ENCODE measurements at regions not wholly inside any gene's neighbourhood (a gene's known extent, or its start where the extent isn't known, plus 50 kb on each side); places are given as distances from the start of the nearest gene placed in this dataset.
"Not testable (repeated sequence)": the region's sequence is repeated elsewhere in the genome, so short reads cannot be mapped to it uniquely, and the experiment has no call there.

- H3K4me1 ChIP-seq (ENCODE audit: control insufficient read depth, insufficient read depth, low read length, poor library complexity, severe bottlenecking): no peaks in the 10 kb centered on the region
- H3K27ac Mint-ChIP-seq: no peak overlapping the region
- ATAC-seq (ENCODE audit: low read depth in 2 of 2) (no peak), DNase-seq (no peak)
- no peak overlapping the region for H3K4me3 Mint-ChIP-seq
- H3K36me3 Mint-ChIP-seq: no peaks in the 10 kb centered on the region
- no peak overlapping the region for H3K4me3 ChIP-seq (ENCODE audit: low read depth, low read length)
- H3K27me3 ChIP-seq (ENCODE audit: control insufficient read depth, insufficient read depth, low read length): peaks cover 3% of the 10 kb centered on the region
- H3K9me3 ChIP-seq (ENCODE audit: control insufficient read depth in 2 of 2, low read length in 2 of 2): no peaks in the 10 kb centered on the region
- no peaks in the 10 kb centered on the region for H3K4me1 Mint-ChIP-seq
- no peak overlapping the region for H3K27ac ChIP-seq (ENCODE audit: insufficient read depth, low read length, poor library complexity, severe bottlenecking)
- peaks cover 4% of the 10 kb centered on the region for H3K27me3 Mint-ChIP-seq
- H3K36me3 ChIP-seq (ENCODE audit: control insufficient read depth, insufficient read depth, low read length): no peaks in the 10 kb centered on the region
- peaks cover 0 to 2% (median 0%) of the 10 kb centered on the region in 7 donors for H3K9me3 Mint-ChIP-seq
Measured at GRCh38 chr4:81343046-81343445, 128.0 kb upstream of the PRKG2 start.

GRCh38 chr4:81337211-81337610 is 122.2 kb upstream of the PRKG2 start:
- no peaks in the 10 kb centered on the region for H3K4me1 ChIP-seq (ENCODE audit: control insufficient read depth, insufficient read depth, low read length, poor library complexity, severe bottlenecking)
- no peak overlapping the region for H3K27ac Mint-ChIP-seq
- no peak overlapping the region for H3K4me3 Mint-ChIP-seq
- H3K36me3 ChIP-seq (ENCODE audit: control insufficient read depth, insufficient read depth, low read length): no peaks in the 10 kb centered on the region
- no peaks in the 10 kb centered on the region for H3K9me3 Mint-ChIP-seq
- H3K4me3 ChIP-seq (ENCODE audit: low read depth, low read length): no peak overlapping the region
- peaks cover 4% of the 10 kb centered on the region for H3K27me3 Mint-ChIP-seq
- H3K27ac ChIP-seq (ENCODE audit: insufficient read depth, low read length, poor library complexity, severe bottlenecking): no peak overlapping the region
- no peaks in the 10 kb centered on the region for H3K36me3 Mint-ChIP-seq
- H3K9me3 ChIP-seq (ENCODE audit: control insufficient read depth in 2 of 2, low read length in 2 of 2): no peaks in the 10 kb centered on the region
- no peaks in the 10 kb centered on the region for H3K4me1 Mint-ChIP-seq
- no peaks in the 10 kb centered on the region for H3K27me3 ChIP-seq (ENCODE audit: control insufficient read depth, insufficient read depth, low read length)
- ATAC-seq (ENCODE audit: low read depth in 2 of 2): no peak
- DNase-seq: no peak

- no peaks in the 10 kb centered on the region for H3K36me3 ChIP-seq (ENCODE audit: control insufficient read depth, insufficient read depth, low read length)
- H3K4me1 ChIP-seq (ENCODE audit: control insufficient read depth, insufficient read depth, low read length, poor library complexity, severe bottlenecking): no peaks in the 10 kb centered on the region
- Mint-ChIP-seq H3K9me3 (no peaks in the 10 kb centered on the region), H3K4me1 (no peaks in the 10 kb centered on the region), H3K27ac (no peak overlapping the region), H3K4me3 (no peak overlapping the region), H3K27me3 (no peaks in the 10 kb centered on the region), H3K36me3 (no peaks in the 10 kb centered on the region)
- no peak overlapping the region for H3K27ac ChIP-seq (ENCODE audit: insufficient read depth, low read length, poor library complexity, severe bottlenecking)
- ATAC-seq (ENCODE audit: low read depth in 2 of 2) (no peak), DNase-seq (no peak)
- H3K9me3 ChIP-seq (ENCODE audit: control insufficient read depth in 2 of 2, low read length in 2 of 2): no peaks in the 10 kb centered on the region
- H3K27me3 ChIP-seq (ENCODE audit: control insufficient read depth, insufficient read depth, low read length): no peaks in the 10 kb centered on the region
- no peak overlapping the region for H3K4me3 ChIP-seq (ENCODE audit: low read depth, low read length)
Measured at GRCh38 chr4:81335122-81335912, 120.3 kb upstream of the PRKG2 start.

- Mint-ChIP-seq H3K4me1 (no peaks in the 10 kb centered on the region), H3K27me3 (peaks cover 4% of the 10 kb centered on the region), H3K9me3 (peaks cover 0 to 2% (median 0%) of the 10 kb centered on the region in 7 donors), H3K4me3 (no peak overlapping the region), H3K36me3 (no peaks in the 10 kb centered on the region), H3K27ac (no peak overlapping the region)
- no peaks in the 10 kb centered on the region for H3K27me3 ChIP-seq (ENCODE audit: control insufficient read depth, insufficient read depth, low read length)
- H3K36me3 ChIP-seq (ENCODE audit: control insufficient read depth, insufficient read depth, low read length): no peaks in the 10 kb centered on the region
- DNase-seq (no peak), ATAC-seq (ENCODE audit: low read depth in 2 of 2) (no peak)
- H3K4me3 ChIP-seq (ENCODE audit: low read depth, low read length): no peak overlapping the region
- H3K4me1 ChIP-seq (ENCODE audit: control insufficient read depth, insufficient read depth, low read length, poor library complexity, severe bottlenecking): no peaks in the 10 kb centered on the region
- H3K9me3 ChIP-seq (ENCODE audit: control insufficient read depth in 2 of 2, low read length in 2 of 2): no peaks in the 10 kb centered on the region
- no peak overlapping the region for H3K27ac ChIP-seq (ENCODE audit: insufficient read depth, low read length, poor library complexity, severe bottlenecking)
Measured at GRCh38 chr4:81330018-81330417, 115.0 kb upstream of the PRKG2 start.

- no peak overlapping the region for H3K27ac Mint-ChIP-seq
- no peaks in the 10 kb centered on the region for H3K27me3 ChIP-seq (ENCODE audit: control insufficient read depth, insufficient read depth, low read length)
- no peaks in the 10 kb centered on the region for H3K4me1 Mint-ChIP-seq
- H3K36me3 ChIP-seq (ENCODE audit: control insufficient read depth, insufficient read depth, low read length): no peaks in the 10 kb centered on the region
- no peak overlapping the region for H3K27ac ChIP-seq (ENCODE audit: insufficient read depth, low read length, poor library complexity, severe bottlenecking)
- H3K4me3 Mint-ChIP-seq: no peak overlapping the region
- H3K36me3 Mint-ChIP-seq: no peaks in the 10 kb centered on the region
- H3K4me3 ChIP-seq (ENCODE audit: low read depth, low read length): no peak overlapping the region
- DNase-seq: no peak
- ATAC-seq (ENCODE audit: low read depth in 2 of 2): no peak
- H3K9me3 Mint-ChIP-seq: peaks cover 0 to 4% (median 0%) of the 10 kb centered on the region in 7 donors
- no peaks in the 10 kb centered on the region for H3K9me3 ChIP-seq (ENCODE audit: control insufficient read depth in 2 of 2, low read length in 2 of 2)
- H3K27me3 Mint-ChIP-seq: peaks cover 4% of the 10 kb centered on the region
- H3K4me1 ChIP-seq (ENCODE audit: control insufficient read depth, insufficient read depth, low read length, poor library complexity, severe bottlenecking): no peaks in the 10 kb centered on the region
Measured at GRCh38 chr4:81326581-81326980, 111.6 kb upstream of the PRKG2 start.

- not testable (repeated sequence) for H3K4me1 Mint-ChIP-seq; H3K9me3 ChIP-seq (ENCODE audit: control insufficient read depth in 2 of 2, low read length in 2 of 2); H3K27ac Mint-ChIP-seq; H3K4me1 ChIP-seq (ENCODE audit: control insufficient read depth, insufficient read depth, low read length, poor library complexity, severe bottlenecking); H3K36me3 ChIP-seq (ENCODE audit: control insufficient read depth, insufficient read depth, low read length); H3K4me3 Mint-ChIP-seq; H3K27ac ChIP-seq (ENCODE audit: insufficient read depth, low read length, poor library complexity, severe bottlenecking); H3K9me3 Mint-ChIP-seq; H3K4me3 ChIP-seq (ENCODE audit: low read depth, low read length); ATAC-seq (ENCODE audit: low read depth in 2 of 2); DNase-seq; H3K27me3 ChIP-seq (ENCODE audit: control insufficient read depth, insufficient read depth, low read length); H3K36me3 Mint-ChIP-seq; H3K27me3 Mint-ChIP-seq
Measured at GRCh38 chr4:81324594-81324993, 109.6 kb upstream of the PRKG2 start.

GRCh38 chr4:81319657-81320056 is 104.6 kb upstream of the PRKG2 start:
- H3K36me3 Mint-ChIP-seq: no peaks in the 10 kb centered on the region
- H3K9me3 Mint-ChIP-seq: peaks cover 0 to 3% (median 0%) of the 10 kb centered on the region in 7 donors
- H3K9me3 ChIP-seq (ENCODE audit: control insufficient read depth in 2 of 2, low read length in 2 of 2): no peaks in the 10 kb centered on the region
- H3K27me3 ChIP-seq (ENCODE audit: control insufficient read depth, insufficient read depth, low read length): no peaks in the 10 kb centered on the region
- no peaks in the 10 kb centered on the region for H3K27me3 Mint-ChIP-seq
- H3K27ac Mint-ChIP-seq: no peak overlapping the region
- H3K4me3 Mint-ChIP-seq: no peak overlapping the region
- DNase-seq (no peak), ATAC-seq (ENCODE audit: low read depth in 2 of 2) (no peak)
- no peak overlapping the region for H3K4me3 ChIP-seq (ENCODE audit: low read depth, low read length)
- no peaks in the 10 kb centered on the region for H3K4me1 Mint-ChIP-seq
- H3K4me1 ChIP-seq (ENCODE audit: control insufficient read depth, insufficient read depth, low read length, poor library complexity, severe bottlenecking): no peaks in the 10 kb centered on the region
- H3K36me3 ChIP-seq (ENCODE audit: control insufficient read depth, insufficient read depth, low read length): no peaks in the 10 kb centered on the region
- no peak overlapping the region for H3K27ac ChIP-seq (ENCODE audit: insufficient read depth, low read length, poor library complexity, severe bottlenecking)

- ATAC-seq (ENCODE audit: low read depth in 2 of 2): no peak
- Mint-ChIP-seq H3K4me3 (no peak overlapping the region), H3K27me3 (no peaks in the 10 kb centered on the region), H3K36me3 (no peaks in the 10 kb centered on the region), H3K4me1 (no peaks in the 10 kb centered on the region), H3K27ac (no peak overlapping the region), H3K9me3 (peaks cover 0 to 3% (median 0%) of the 10 kb centered on the region in 7 donors)
- Histone ChIP-seq H3K4me1 (ENCODE audit: control insufficient read depth, insufficient read depth, low read length, poor library complexity, severe bottlenecking) (no peaks in the 10 kb centered on the region), H3K36me3 (ENCODE audit: control insufficient read depth, insufficient read depth, low read length) (no peaks in the 10 kb centered on the region), H3K9me3 (ENCODE audit: control insufficient read depth in 2 of 2, low read length in 2 of 2) (no peaks in the 10 kb centered on the region), H3K4me3 (ENCODE audit: low read depth, low read length) (no peak overlapping the region), H3K27ac (ENCODE audit: insufficient read depth, low read length, poor library complexity, severe bottlenecking) (no peak overlapping the region), H3K27me3 (ENCODE audit: control insufficient read depth, insufficient read depth, low read length) (no peaks in the 10 kb centered on the region)
- no peak for DNase-seq
Measured at GRCh38 chr4:81314897-81315470, 100.0 kb upstream of the PRKG2 start.
